AG08395 (cell line): ENCODE measurements at regions not wholly inside any gene's neighbourhood (a gene's known extent, or its start where the extent isn't known, plus 50 kb on each side); places are given as distances from the start of the nearest gene placed in this dataset.
"Not testable (repeated sequence)": the region's sequence is repeated elsewhere in the genome, so short reads cannot be mapped to it uniquely, and the experiment has no call there.

ENCODE experiments used
- DNase-seq: peaks from one replicate; pipeline ENCODE4 v3.0.0; 2012; ENCODE audit warnings: mixed read lengths, low spot score

GRCh38 chr2:180604077-180604476, 376.3 kb upstream of the UBE2E3 start:
- DNase-seq = peak; percentile 7

- DNase-seq = no peak
Observed at GRCh38 chr2:180601016-180601415, 379.4 kb upstream of the UBE2E3 start.

GRCh38 chr2:180599804-180600203, 380.6 kb upstream of the UBE2E3 start:
- no peak for DNase-seq

- no peak for DNase-seq
Observed at GRCh38 chr2:180597179-180597578, 383.2 kb upstream of the UBE2E3 start.

- DNase-seq = no peak
Observed at GRCh38 chr2:180596453-180596852, 384.0 kb upstream of the UBE2E3 start.

GRCh38 chr2:180591947-180592346, 388.5 kb upstream of the UBE2E3 start:
- DNase-seq = no peak

GRCh38 chr2:180591093-180591781, 389.2 kb upstream of the UBE2E3 start:
- DNase-seq = not testable (repeated sequence)

- no peak for DNase-seq
Observed at GRCh38 chr2:180583441-180584140, 396.8 kb upstream of the UBE2E3 start.

GRCh38 chr2:180579388-180579787, 401.0 kb upstream of the UBE2E3 start:
- no peak for DNase-seq

- no peak for DNase-seq
Observed at GRCh38 chr2:180578441-180578840, 402.0 kb upstream of the UBE2E3 start.

GRCh38 chr2:180577567-180577966, 402.8 kb upstream of the UBE2E3 start:
- no peak for DNase-seq

GRCh38 chr2:180573951-180574350, 406.5 kb upstream of the UBE2E3 start:
- peak; percentile 7 for DNase-seq

- DNase-seq = no peak
Observed at GRCh38 chr2:180572346-180572745, 408.1 kb upstream of the UBE2E3 start.

GRCh38 chr2:180571559-180571958, 408.8 kb upstream of the UBE2E3 start:
- DNase-seq = peak; percentile 31

- DNase-seq = no peak
Observed at GRCh38 chr2:180570864-180571263, 409.5 kb upstream of the UBE2E3 start.

GRCh38 chr2:180564051-180564450, 416.4 kb upstream of the UBE2E3 start:
- DNase-seq = no peak

- no peak for DNase-seq
Observed at GRCh38 chr2:180562378-180562777, 418.0 kb upstream of the UBE2E3 start.

GRCh38 chr2:180559771-180560170, 420.6 kb upstream of the UBE2E3 start:
- peak; percentile 5 for DNase-seq

- DNase-seq = no peak
Observed at GRCh38 chr2:180559038-180559437, 421.4 kb upstream of the UBE2E3 start.

- no peak for DNase-seq
Observed at GRCh38 chr2:180555391-180555965, 424.9 kb upstream of the UBE2E3 start.

- no peak for DNase-seq
Observed at GRCh38 chr2:180554330-180554729, 426.1 kb upstream of the UBE2E3 start.

- DNase-seq = no peak
Observed at GRCh38 chr2:180553094-180553715, 427.2 kb upstream of the UBE2E3 start.

GRCh38 chr2:180542511-180542910, 437.9 kb upstream of the UBE2E3 start:
- no peak for DNase-seq
